CD1c-positive myeloid dendritic cell (primary cell): ENCODE measurements at regions not wholly inside any gene's neighbourhood (a gene's known extent, or its start where the extent isn't known, plus 50 kb on each side); places are given as distances from the start of the nearest gene placed in this dataset.
"Not testable (repeated sequence)": the region's sequence is repeated elsewhere in the genome, so short reads cannot be mapped to it uniquely, and the experiment has no call there.

ENCODE experiments used
- DNase-seq: peaks from one replicate; pipeline ENCODE4 v3.0.0-alpha.2; 2016; ENCODE audit errors: extremely low spot score

- DNase-seq: no peak
These were observed 1417.3 kb downstream of the STIM2 start for GRCh38 chr4:28277931-28278330.

GRCh38 chr4:28278676-28279075 lies 1418.0 kb downstream of the STIM2 start:
- DNase-seq: no peak

GRCh38 chr4:28279249-28279648 lies 1418.6 kb downstream of the STIM2 start:
- no peak for DNase-seq

- not testable (repeated sequence) for DNase-seq
These were observed 1425.6 kb downstream of the STIM2 start for GRCh38 chr4:28286266-28286665.

- no peak for DNase-seq
These were observed 1427.2 kb downstream of the STIM2 start for GRCh38 chr4:28287831-28288233.

GRCh38 chr4:28296239-28296638 lies 1435.6 kb downstream of the STIM2 start:
- no peak for DNase-seq

GRCh38 chr4:28310926-28311325 lies 1450.3 kb downstream of the STIM2 start:
- DNase-seq: no peak

- not testable (repeated sequence) for DNase-seq
These were observed 1451.9 kb downstream of the STIM2 start for GRCh38 chr4:28312497-28312896.

- no peak for DNase-seq
These were observed 1453.4 kb downstream of the STIM2 start for GRCh38 chr4:28313729-28314713.

GRCh38 chr4:28317221-28317620 lies 1456.6 kb downstream of the STIM2 start:
- DNase-seq: no peak

- DNase-seq: no peak
These were observed 1473.6 kb downstream of the STIM2 start for GRCh38 chr4:28334249-28334648.

- no peak for DNase-seq
These were observed 1481.1 kb downstream of the STIM2 start for GRCh38 chr4:28341784-28342183.

GRCh38 chr4:28350485-28350884 lies 1489.8 kb downstream of the STIM2 start:
- no peak for DNase-seq

- no peak for DNase-seq
These were observed 1490.5 kb downstream of the STIM2 start for GRCh38 chr4:28351102-28351501.

- no peak for DNase-seq
These were observed 1491.2 kb downstream of the STIM2 start for GRCh38 chr4:28351826-28352225.

GRCh38 chr4:28354880-28355656 lies 1494.4 kb downstream of the STIM2 start:
- no peak for DNase-seq

GRCh38 chr4:28357990-28358389 lies 1497.3 kb downstream of the STIM2 start:
- no peak for DNase-seq

GRCh38 chr4:28358606-28359005 lies 1498.0 kb downstream of the STIM2 start:
- no peak for DNase-seq

GRCh38 chr4:28360681-28361080 lies 1500.0 kb downstream of the STIM2 start:
- DNase-seq: no peak

- no peak for DNase-seq
These were observed 1501.5 kb downstream of the STIM2 start for GRCh38 chr4:28362169-28362568.

GRCh38 chr4:28369499-28369898 lies 1508.9 kb downstream of the STIM2 start:
- no peak for DNase-seq

GRCh38 chr4:28373191-28373590 lies 1512.5 kb downstream of the STIM2 start:
- DNase-seq: no peak

GRCh38 chr4:28373601-28374000 lies 1513.0 kb downstream of the STIM2 start:
- DNase-seq: no peak
